ENCODE measurements at regions not wholly inside any gene's neighbourhood (a gene's known extent, or its start where the extent isn't known, plus 50 kb on each side); places are given as distances from the start of the nearest gene placed in this dataset.

- DNase-seq (ENCODE audit: low read depth) = no peak
- H3K4me3 ChIP-seq (ENCODE audit: control insufficient read depth, low read depth, low read length) = no peak overlapping the region
- TF ChIP-seq, protein P1, sequence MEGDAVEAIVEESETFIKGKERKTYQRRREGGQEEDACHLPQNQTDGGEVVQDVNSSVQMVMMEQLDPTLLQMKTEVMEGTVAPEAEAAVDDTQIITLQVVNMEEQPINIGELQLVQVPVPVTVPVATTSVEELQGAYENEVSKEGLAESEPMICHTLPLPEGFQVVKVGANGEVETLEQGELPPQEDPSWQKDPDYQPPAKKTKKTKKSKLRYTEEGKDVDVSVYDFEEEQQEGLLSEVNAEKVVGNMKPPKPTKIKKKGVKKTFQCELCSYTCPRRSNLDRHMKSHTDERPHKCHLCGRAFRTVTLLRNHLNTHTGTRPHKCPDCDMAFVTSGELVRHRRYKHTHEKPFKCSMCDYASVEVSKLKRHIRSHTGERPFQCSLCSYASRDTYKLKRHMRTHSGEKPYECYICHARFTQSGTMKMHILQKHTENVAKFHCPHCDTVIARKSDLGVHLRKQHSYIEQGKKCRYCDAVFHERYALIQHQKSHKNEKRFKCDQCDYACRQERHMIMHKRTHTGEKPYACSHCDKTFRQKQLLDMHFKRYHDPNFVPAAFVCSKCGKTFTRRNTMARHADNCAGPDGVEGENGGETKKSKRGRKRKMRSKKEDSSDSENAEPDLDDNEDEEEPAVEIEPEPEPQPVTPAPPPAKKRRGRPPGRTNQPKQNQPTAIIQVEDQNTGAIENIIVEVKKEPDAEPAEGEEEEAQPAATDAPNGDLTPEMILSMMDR (conservative IDR thresholded peaks at IDR 0.05; ENCODE audit: control insufficient read depth, insufficient read depth, low read depth, low read length) = no peak
Measured at GRCh38 chr7:98470485-98471240, 69.8 kb upstream of the BAIAP2L1 start.

DNA sequence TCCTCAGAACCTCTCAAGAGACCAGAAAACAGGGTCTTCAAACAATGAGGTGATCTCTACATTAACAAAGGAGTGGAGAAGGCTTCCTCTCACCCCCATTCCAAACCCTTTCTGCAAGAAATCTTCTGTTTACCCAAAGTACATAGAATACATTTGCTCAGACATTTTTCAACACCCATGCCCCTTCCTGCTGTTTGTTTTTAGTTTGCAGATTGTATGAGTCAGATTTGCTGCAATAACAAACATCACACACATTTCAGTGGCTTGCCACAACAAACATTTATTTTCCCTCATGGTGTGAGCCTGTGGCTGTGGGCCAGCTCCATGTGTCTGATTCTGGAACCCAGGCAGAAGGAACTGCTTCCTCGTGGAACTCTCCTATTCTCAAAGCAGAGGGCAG is 68.2 kb upstream of the BAIAP2L1 start:
- H3K4me3 ChIP-seq (ENCODE audit: control insufficient read depth, low read depth, low read length) = no peak overlapping the region
- DNase-seq (ENCODE audit: low read depth) = no peak
- TF ChIP-seq, protein P1 (conservative IDR thresholded peaks at IDR 0.05; ENCODE audit: control insufficient read depth, insufficient read depth, low read depth, low read length) = no peak

DNA sequence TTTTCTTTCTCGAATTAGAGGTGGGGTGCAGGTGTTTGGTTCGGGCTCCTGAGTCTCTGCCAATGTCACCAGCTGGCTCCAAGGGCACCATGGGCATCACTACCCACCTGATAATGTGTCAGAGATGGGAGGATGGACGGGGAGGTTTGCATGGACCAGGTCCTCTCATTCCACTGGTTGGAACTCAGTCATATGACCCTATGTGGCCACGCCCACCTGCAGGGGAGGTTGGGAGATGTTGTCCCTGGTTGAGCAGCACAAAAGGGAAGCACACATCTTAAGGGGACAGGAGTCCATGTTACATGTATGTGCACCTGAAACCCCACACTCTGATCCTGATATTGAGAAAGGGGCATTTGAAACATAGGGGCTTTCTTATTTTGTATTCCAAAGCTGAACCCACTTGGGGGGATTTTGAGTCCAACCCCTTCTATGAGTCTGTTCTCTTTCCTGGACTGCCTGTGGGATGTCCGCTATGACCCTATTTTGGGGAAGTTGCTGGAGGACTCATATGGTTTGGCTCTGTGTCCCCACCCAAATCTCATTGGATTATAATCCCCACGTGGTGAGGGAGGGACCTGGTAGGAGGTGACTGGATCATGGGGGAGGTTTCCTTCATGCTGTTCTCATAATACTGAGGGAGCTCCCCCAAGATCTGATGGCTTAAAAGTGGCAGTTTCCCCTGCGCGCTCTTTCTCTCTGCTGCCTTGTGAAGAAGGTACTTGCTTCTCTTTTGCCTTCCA is 66.9 kb upstream of the BAIAP2L1 start:
- H3K4me3 ChIP-seq (ENCODE audit: control insufficient read depth, low read depth, low read length) = no peak overlapping the region
- DNase-seq (ENCODE audit: low read depth) = no peak
- TF ChIP-seq, protein P1 (conservative IDR thresholded peaks at IDR 0.05; ENCODE audit: control insufficient read depth, insufficient read depth, low read depth, low read length) = no peak

- DNase-seq (ENCODE audit: low read depth) = no peak
- no peak overlapping the region for H3K4me3 ChIP-seq (ENCODE audit: control insufficient read depth, low read depth, low read length)
- TF ChIP-seq, protein P1 (conservative IDR thresholded peaks at IDR 0.05; ENCODE audit: control insufficient read depth, insufficient read depth, low read depth, low read length) = no peak
Measured at GRCh38 chr7:98465022-98465421, 64.1 kb upstream of the BAIAP2L1 start.

DNA sequence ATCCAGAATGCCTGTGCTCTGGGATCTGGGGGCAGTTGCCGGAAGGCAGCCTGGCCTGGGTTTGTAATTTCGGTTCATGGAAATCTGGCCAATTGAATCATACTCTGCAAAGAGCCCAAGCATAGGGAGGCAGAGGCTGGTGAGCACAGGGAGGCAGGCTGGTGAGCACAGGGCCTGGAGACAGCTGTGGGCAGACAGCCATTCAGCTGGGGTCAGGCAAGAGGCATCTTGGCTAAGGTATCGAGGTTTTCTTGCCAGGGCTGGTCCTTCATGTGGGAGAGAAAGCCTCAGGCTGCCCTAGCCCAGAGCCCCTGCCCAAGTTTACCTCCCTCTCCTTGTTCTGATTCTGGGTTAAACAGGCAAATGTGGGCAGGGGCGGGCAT is 63.7 kb upstream of the BAIAP2L1 start:
- TF ChIP-seq, protein P1 (conservative IDR thresholded peaks at IDR 0.05; ENCODE audit: control insufficient read depth, insufficient read depth, low read depth, low read length) = no peak
- no peak for DNase-seq (ENCODE audit: low read depth)

DNA sequence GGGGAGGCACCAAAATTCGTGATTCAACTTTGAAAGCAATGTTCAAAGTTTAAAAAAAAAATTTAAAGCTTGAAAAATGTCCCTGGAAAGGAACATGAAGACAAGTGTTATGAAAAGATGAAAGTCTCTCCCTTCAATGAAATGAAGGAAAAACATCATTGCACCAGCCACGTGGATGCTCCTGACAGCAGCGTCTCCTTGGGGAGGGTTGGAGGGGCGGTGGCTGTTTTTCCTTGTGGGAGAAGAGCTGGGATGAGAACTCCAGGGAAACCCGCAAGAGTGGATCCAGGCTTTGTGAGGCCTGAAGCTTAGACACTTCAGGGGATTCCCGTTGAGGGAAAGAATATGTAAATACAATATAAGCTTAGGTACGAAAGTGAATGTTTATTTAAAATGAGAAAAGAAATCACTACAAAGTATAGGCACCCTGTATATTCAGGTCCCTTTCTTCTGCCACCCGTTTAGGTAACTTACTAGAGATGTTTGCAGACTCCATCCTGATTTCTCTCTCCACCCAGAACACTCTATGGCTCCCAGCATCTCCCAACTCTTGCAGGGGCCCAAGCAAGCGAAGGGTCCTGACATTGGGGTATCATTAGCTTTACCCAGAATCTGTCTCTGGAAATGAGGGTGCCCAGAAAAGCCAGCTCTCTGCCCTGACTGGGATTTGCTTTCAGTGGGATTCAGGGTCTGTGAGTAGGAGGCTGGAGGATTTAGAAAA is 63.1 kb upstream of the BAIAP2L1 start:
- DNase-seq (ENCODE audit: low read depth) = no peak
- TF ChIP-seq, protein P1 (conservative IDR thresholded peaks at IDR 0.05; ENCODE audit: control insufficient read depth, insufficient read depth, low read depth, low read length) = no peak
- H3K4me3 ChIP-seq (ENCODE audit: control insufficient read depth, low read depth, low read length) = no peak overlapping the region

More for the DNA sequence above, 63.7 kb upstream of the BAIAP2L1 start:
- H3K4me3 ChIP-seq (ENCODE audit: control insufficient read depth, low read depth, low read length) = no peak overlapping the region
